ENCODE measurements at regions not wholly inside any gene's neighbourhood (a gene's known extent, or its start where the extent isn't known, plus 50 kb on each side); places are given as distances from the start of the nearest gene placed in this dataset.
"Not testable (repeated sequence)": the region's sequence is repeated elsewhere in the genome, so short reads cannot be mapped to it uniquely, and the experiment has no call there.

GRCh38 chr7:130845581-130846085 lies 111.6 kb upstream of the KLF14 start:
- DNase-seq (ENCODE audit: low read depth in 2 of 2, low spot score in 1 of 2) = no peak

DNA sequence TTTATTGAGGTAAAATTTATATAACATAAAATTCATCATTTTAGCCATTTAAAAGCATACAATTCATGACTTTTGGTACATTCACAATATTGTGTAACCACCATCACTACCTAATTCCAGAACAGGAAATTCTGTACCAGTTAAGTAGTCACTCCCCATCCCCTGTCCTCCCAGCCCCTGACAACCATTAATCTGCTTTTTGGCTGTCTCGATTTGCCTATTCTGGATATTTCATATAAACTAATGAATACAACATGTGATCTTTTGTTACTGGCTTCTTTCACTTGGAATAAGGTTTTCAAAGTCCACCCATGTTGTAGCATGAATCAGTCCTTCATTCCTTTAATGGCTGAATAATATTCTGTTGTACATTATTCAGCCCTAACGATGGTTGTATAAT lies 115.6 kb upstream of the KLF14 start:
- no peak for DNase-seq (ENCODE audit: low read depth in 2 of 2, low spot score in 1 of 2)

DNA sequence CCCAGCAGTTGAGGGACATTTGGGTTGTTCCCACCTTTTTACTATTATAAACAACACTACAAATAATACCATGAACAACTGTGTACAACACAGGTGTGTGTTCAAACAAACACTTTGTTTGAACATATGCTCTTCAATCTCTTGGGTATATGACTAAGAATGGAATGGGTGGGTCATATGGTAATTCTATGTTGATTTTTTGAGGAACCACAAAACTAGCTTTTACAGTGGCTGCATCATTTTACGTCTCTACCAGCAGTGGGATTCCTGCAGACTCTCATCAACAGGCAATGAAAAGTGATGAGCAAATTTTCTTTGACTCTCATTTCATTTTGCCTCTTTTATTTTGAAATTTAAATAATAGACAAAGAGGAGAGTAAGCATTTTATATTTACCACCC lies 116.9 kb upstream of the KLF14 start:
- DNase-seq (ENCODE audit: low read depth in 2 of 2, low spot score in 1 of 2) = no peak

DNA sequence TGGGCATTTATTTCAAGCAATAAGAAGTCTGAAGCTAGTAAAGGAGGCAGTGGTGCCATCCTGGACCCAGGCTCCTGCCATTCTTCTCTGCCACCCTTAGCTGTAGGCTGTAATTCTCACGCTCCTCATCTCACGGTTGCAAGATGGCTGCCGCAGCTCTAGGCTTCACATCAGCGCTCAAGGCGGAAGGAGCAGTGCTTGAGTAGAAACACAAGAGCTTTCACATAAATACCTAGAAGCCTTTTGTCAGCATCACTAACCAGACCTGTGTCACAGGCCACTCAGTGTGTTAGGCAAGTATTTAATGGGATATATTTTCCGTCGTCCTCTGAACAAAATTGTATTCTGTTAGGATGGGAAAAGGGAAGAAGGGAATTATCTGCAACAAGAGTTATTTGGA lies 118.9 kb upstream of the KLF14 start:
- DNase-seq (ENCODE audit: low read depth in 2 of 2, low spot score in 1 of 2) = no peak

- no peak for DNase-seq (ENCODE audit: low read depth in 2 of 2, low spot score in 1 of 2)
These were observed 119.7 kb upstream of the KLF14 start for GRCh38 chr7:130853503-130854279.

GRCh38 chr7:130854481-130854880 lies 120.5 kb upstream of the KLF14 start:
- DNase-seq (ENCODE audit: low read depth in 2 of 2, low spot score in 1 of 2) = no peak

DNA sequence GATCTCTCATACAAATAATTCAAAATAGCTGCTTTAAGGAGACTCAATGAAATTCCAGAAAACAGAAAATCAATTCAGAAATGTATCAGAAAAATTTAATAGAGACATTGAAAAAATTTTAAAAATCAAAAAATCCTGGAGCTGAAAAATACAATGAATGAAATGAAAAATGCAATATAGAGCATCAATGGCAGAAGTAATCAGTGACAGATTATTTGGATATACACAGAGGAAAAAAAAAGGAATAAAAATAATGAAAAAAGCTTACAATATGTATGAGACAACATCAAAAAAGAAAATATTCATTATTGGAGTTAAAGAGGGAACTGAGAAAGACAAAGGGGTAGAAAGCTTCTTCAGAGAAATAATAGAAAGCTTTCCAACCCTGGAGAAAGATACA lies 122.9 kb upstream of the KLF14 start:
- DNase-seq (ENCODE audit: low read depth in 2 of 2, low spot score in 1 of 2) = no peak

DNA sequence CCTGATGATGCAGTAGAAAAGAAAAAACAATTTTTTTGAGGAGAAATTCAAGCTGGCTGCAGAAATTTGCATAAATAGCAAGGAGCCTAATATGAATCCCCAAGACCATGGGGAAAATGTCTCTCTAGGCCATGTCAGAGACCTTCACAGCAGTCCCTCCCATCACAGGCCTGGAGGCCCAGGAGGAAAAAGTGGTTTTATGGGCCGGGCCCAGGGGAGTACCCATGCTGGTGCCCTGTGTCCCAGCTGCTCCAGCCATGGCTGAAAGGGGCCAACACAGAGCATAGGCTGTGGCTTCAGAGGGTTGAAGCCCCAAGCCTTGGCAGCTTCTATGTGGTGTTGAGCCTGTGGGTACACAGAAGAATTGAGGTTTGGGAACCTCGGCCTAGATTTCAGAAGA lies 126.8 kb upstream of the KLF14 start:
- DNase-seq (ENCODE audit: low read depth in 2 of 2, low spot score in 1 of 2) = not testable (repeated sequence)

GRCh38 chr7:130865408-130866236 lies 131.6 kb upstream of the KLF14 start:
- no peak for DNase-seq (ENCODE audit: low read depth in 2 of 2, low spot score in 1 of 2)

DNA sequence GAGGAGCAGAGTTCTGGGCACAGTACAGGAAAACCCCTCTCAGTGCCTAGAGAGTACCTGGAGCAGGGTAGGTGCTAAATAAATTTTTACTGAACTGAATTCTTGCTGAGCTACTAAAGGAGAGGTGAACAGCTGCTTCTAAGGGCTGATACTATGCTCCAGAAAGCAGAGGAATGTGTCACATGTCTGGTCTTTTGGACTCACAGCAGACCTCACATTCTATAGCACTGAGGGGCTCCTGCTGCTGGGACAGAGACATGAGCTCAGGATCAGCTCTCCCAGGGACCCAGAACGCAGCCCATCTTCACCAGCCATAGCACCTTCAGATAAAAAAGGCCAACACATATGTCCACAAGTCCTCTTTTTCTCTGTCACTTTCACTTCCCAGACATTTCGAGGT lies 133.0 kb upstream of the KLF14 start:
- DNase-seq (ENCODE audit: low read depth in 2 of 2, low spot score in 1 of 2) = no peak

- no peak for DNase-seq (ENCODE audit: low read depth in 2 of 2, low spot score in 1 of 2)
These were observed 133.7 kb upstream of the KLF14 start for GRCh38 chr7:130867581-130868136.

- DNase-seq (ENCODE audit: low read depth in 2 of 2, low spot score in 1 of 2) = no peak
These were observed 134.1 kb upstream of the KLF14 start for GRCh38 chr7:130868139-130868538.

GRCh38 chr7:130869918-130870317 lies 135.9 kb upstream of the KLF14 start:
- DNase-seq (ENCODE audit: low read depth in 2 of 2, low spot score in 1 of 2) = no peak

- no peak for DNase-seq (ENCODE audit: low read depth in 2 of 2, low spot score in 1 of 2)
These were observed 138.3 kb upstream of the KLF14 start for GRCh38 chr7:130872341-130872740.

DNA sequence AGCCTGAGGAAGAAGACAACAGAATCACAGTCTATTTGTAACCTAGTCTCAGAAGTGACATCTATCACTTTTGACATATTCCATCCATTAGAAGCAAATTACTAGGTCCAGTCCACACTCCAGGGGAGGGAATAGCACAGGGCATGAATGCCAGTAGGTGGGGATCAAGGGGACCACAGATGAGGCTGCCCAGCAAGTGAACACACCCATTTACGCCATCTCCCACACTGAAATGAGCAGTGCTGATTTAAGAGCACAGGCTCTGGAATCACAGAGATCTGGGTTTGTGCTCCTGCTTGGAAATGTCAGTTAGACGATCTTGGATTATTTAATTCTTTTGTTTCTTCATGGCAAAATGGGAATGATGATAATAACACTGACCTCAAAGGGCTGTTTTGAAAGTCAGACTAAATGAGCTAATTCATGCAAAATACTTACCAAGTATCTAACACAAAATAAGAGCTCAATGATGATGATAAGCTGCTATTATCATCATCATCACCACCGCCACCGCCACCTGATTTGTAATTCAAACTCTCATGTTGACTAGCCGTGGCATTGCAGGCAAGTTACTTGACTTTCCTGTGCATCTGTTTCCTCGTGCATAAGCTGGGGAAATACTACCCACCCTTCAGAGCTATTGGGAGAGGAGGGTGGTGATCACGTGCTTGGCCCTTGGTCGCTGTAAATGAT lies 138.9 kb upstream of the KLF14 start:
- DNase-seq (ENCODE audit: low read depth in 2 of 2, low spot score in 1 of 2) = no peak

GRCh38 chr7:130874071-130874915 lies 140.3 kb upstream of the KLF14 start:
- no peak for DNase-seq (ENCODE audit: low read depth in 2 of 2, low spot score in 1 of 2)

- DNase-seq (ENCODE audit: low read depth in 2 of 2, low spot score in 1 of 2) = no peak
These were observed 141.3 kb upstream of the KLF14 start for GRCh38 chr7:130875265-130875741.

DNA sequence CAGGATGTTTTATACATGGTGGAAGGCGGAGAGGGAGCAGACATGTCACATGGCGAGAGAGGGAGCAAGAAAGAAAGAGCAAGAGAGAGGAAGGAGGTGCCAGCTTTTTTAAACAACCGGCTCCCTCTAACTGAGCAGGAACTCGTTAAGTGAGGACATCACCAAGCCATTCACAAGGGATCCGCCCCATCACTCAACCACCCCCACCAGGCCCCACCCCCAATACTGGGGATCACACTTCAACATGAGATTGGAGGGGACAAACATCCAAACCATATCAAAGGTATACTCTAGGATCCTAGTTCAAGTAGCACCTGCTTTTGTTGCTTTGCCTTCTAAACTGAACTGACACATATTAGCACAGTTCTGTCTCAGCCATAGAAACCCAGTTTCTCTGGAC lies 141.9 kb upstream of the KLF14 start:
- DNase-seq (ENCODE audit: low read depth in 2 of 2, low spot score in 1 of 2) = no peak

- DNase-seq (ENCODE audit: low read depth in 2 of 2, low spot score in 1 of 2) = no peak
These were observed 143.4 kb upstream of the KLF14 start for GRCh38 chr7:130877236-130877990.

GRCh38 chr7:130877991-130878305 lies 143.9 kb upstream of the KLF14 start:
- no peak for DNase-seq (ENCODE audit: low read depth in 2 of 2, low spot score in 1 of 2)

Data from stimulated activated CD8-positive, alpha-beta memory T cell treated with anti-CD3 and anti-CD28 coated beads, Interleukin-4, amount 100 ng/mL, for 1 hour (primary cell).